HEK293 (cell line): ENCODE measurements at regions not wholly inside any gene's neighbourhood (a gene's known extent, or its start where the extent isn't known, plus 50 kb on each side); places are given as distances from the start of the nearest gene placed in this dataset.

ENCODE experiments used
- CTCF ChIA-PET: fragments of 350-600 bp; formaldehyde crosslinking; extraction: SDS; loops from one replicate; lab custom pipeline; 2021; ENCODE audit warnings: antibody characterized with exemption; lab: Yijun Ruan, JAX
- POLR2A ChIA-PET: fragments of 300-600 bp; formaldehyde crosslinking; extraction: SDS; loops from one replicate; lab custom pipeline; 2020; ENCODE audit warnings: antibody characterized with exemption, inconsistent platforms; lab: Yijun Ruan, JAX
- H3K27ac ChIP-seq: fragments of 200-500 bp; sonication (Bioruptor generic); 2 replicates; pipeline ENCODE4 v1.5.1; 2014; ENCODE audit warnings: low read depth, low read length, control low read depth, inconsistent platforms; ENCODE audit errors: extremely low read depth
- H3K36me3 ChIP-seq, 2 experiments: fragments of 200-500 bp in 1 of 2; sonication (Bioruptor generic) in 1 of 2; 1 replicate in 1 of 2; 2 replicates in 1 of 2; pipeline ENCODE4 v1.5.1; 2014 to 2017; ENCODE audit warnings: inconsistent platforms in 2 of 2, low read length in 2 of 2; ENCODE audit not compliant: control insufficient read depth in 2 of 2, insufficient read depth in 1 of 2
- H3K4me1 ChIP-seq: fragments of 200-500 bp; sonication (Bioruptor generic); 2 replicates; pipeline ENCODE4 v1.5.1; 2014; ENCODE audit warnings: mild to moderate bottlenecking, low read length, inconsistent platforms; ENCODE audit not compliant: control insufficient read depth, insufficient read depth
- H3K4me3 ChIP-seq: 2 replicates; pipeline ENCODE4 v1.5.1; 2011; ENCODE audit warnings: low read depth, mild to moderate bottlenecking, control low read depth, low read length, moderate library complexity
- H3K9me3 ChIP-seq: fragments of 200-500 bp; sonication (Bioruptor generic); 2 replicates; pipeline ENCODE4 v1.5.1; 2014; ENCODE audit warnings: low read depth, low read length, inconsistent platforms; ENCODE audit not compliant: control insufficient read depth, insufficient read depth
- BCL11A ChIP-seq: fragments of 450-650 bp; formaldehyde crosslinking; IDR thresholded peaks from 2 replicates; pipeline ENCODE4 v1.5.1; 2016; ENCODE audit warnings: low read depth, missing biosample characterization, missing genetic modification characterization
- GLIS1 ChIP-seq: fragments of 450-650 bp; formaldehyde crosslinking; IDR thresholded peaks from 2 replicates; pipeline ENCODE4 v1.5.1; 2016; ENCODE audit warnings: missing biosample characterization, missing genetic modification characterization
- HOXA7 ChIP-seq: sonication (generic); formaldehyde crosslinking; IDR thresholded peaks from 2 replicates; pipeline ENCODE4 v1.8.1; 2022; ENCODE audit warnings: missing genetic modification reagents, borderline replicate concordance
- KLF16 ChIP-seq: fragments of 450-650 bp; formaldehyde crosslinking; IDR thresholded peaks from 2 replicates; pipeline ENCODE4 v1.5.1; 2017; ENCODE audit warnings: missing biosample characterization, missing genetic modification characterization
- KLF9 ChIP-seq: fragments of 450-650 bp; formaldehyde crosslinking; IDR thresholded peaks from 2 replicates; pipeline ENCODE4 v1.5.1; 2016; ENCODE audit warnings: missing biosample characterization, missing genetic modification characterization, low read depth
- REPIN1 ChIP-seq: fragments of 450-650 bp; formaldehyde crosslinking; IDR thresholded peaks from 2 replicates; pipeline ENCODE4 v1.5.1; 2017; ENCODE audit warnings: missing biosample characterization, missing genetic modification characterization, low read depth
- SETDB1 ChIP-seq: IDR thresholded peaks from one replicate; pipeline ENCODE4 v1.6.1; 2017; ENCODE audit warnings: mild to moderate bottlenecking, low read length, moderate library complexity, mixed read lengths; ENCODE audit not compliant: insufficient read length
- SP3 ChIP-seq: fragments of 450-650 bp; formaldehyde crosslinking; IDR thresholded peaks from 2 replicates; pipeline ENCODE4 v1.5.1; 2016; ENCODE audit warnings: missing biosample characterization, missing genetic modification characterization
- ZFP41 ChIP-seq: fragments of 450-650 bp; formaldehyde crosslinking; IDR thresholded peaks from 2 replicates; pipeline ENCODE4 v1.5.1; 2016; ENCODE audit warnings: missing biosample characterization, missing genetic modification characterization, borderline replicate concordance
- ZNF146 ChIP-seq: fragments of 450-650 bp; formaldehyde crosslinking; IDR thresholded peaks from 2 replicates; pipeline ENCODE4 v1.5.1; 2016; ENCODE audit warnings: missing biosample characterization, missing genetic modification characterization
- ZNF2 ChIP-seq: fragments of 450-650 bp; formaldehyde crosslinking; IDR thresholded peaks from 2 replicates; pipeline ENCODE4 v1.5.1; 2016; ENCODE audit warnings: missing biosample characterization, missing genetic modification characterization
- ZNF202 ChIP-seq: fragments of 450-650 bp; formaldehyde crosslinking; IDR thresholded peaks from 2 replicates; pipeline ENCODE4 v1.5.1; 2016; ENCODE audit warnings: missing biosample characterization, missing genetic modification characterization, borderline replicate concordance
- ZNF214 ChIP-seq: fragments of 450-650 bp; formaldehyde crosslinking; IDR thresholded peaks from 2 replicates; pipeline ENCODE4 v1.5.1; 2017; ENCODE audit warnings: missing biosample characterization, mild to moderate bottlenecking, missing genetic modification characterization, borderline replicate concordance
- ZNF274 ChIP-seq, 2 experiments: fragments of 200-500 bp in 1 of 2; fragments of 450-650 bp in 1 of 2; sonication (Bioruptor generic) in 1 of 2; formaldehyde crosslinking in 1 of 2; IDR thresholded peaks; 2 replicates each; pipeline versions ENCODE4 v1.5.1 to v1.6.1; 2014 to 2016; ENCODE audit warnings: borderline replicate concordance in 1 of 2, inconsistent platforms in 1 of 2, low read length in 1 of 2, missing biosample characterization in 1 of 2, missing genetic modification characterization in 1 of 2
- ZNF292 ChIP-seq: fragments of 450-650 bp; formaldehyde crosslinking; IDR thresholded peaks from 2 replicates; pipeline ENCODE4 v1.5.1; 2016; ENCODE audit warnings: low read depth, missing biosample characterization, missing genetic modification characterization, borderline replicate concordance
- ZNF394 ChIP-seq: fragments of 450-650 bp; formaldehyde crosslinking; IDR thresholded peaks from 2 replicates; pipeline ENCODE4 v1.5.1; 2016; ENCODE audit warnings: missing biosample characterization, missing genetic modification characterization, mild to moderate bottlenecking, moderate library complexity, borderline replicate concordance
- ZNF510 ChIP-seq: fragments of 450-650 bp; formaldehyde crosslinking; IDR thresholded peaks from 2 replicates; pipeline ENCODE4 v1.5.1; 2018; ENCODE audit warnings: mild to moderate bottlenecking, missing genetic modification characterization, missing biosample characterization; ENCODE audit not compliant: insufficient replicate concordance
- ZNF560 ChIP-seq: fragments of 450-650 bp; formaldehyde crosslinking; IDR thresholded peaks from 2 replicates; pipeline ENCODE4 v1.5.1; 2017; ENCODE audit warnings: missing biosample characterization, missing genetic modification characterization, borderline replicate concordance
- ZNF621 ChIP-seq: fragments of 450-650 bp; formaldehyde crosslinking; IDR thresholded peaks from 2 replicates; pipeline ENCODE4 v1.5.1; 2017; ENCODE audit warnings: missing biosample characterization, missing genetic modification characterization
- ZNF624 ChIP-seq: fragments of 450-650 bp; formaldehyde crosslinking; IDR thresholded peaks from 2 replicates; pipeline ENCODE4 v1.5.1; 2017; ENCODE audit warnings: missing biosample characterization, missing genetic modification characterization
- ZNF629 ChIP-seq: fragments of 450-650 bp; formaldehyde crosslinking; IDR thresholded peaks from 2 replicates; pipeline ENCODE4 v1.5.1; 2017; ENCODE audit warnings: missing biosample characterization, missing genetic modification characterization
- ZNF660 ChIP-seq: fragments of 450-650 bp; IDR thresholded peaks from 2 replicates; pipeline ENCODE4 v1.5.1; 2018; ENCODE audit warnings: missing biosample characterization, mild to moderate bottlenecking, missing genetic modification characterization
- ZNF747 ChIP-seq: fragments of 450-650 bp; formaldehyde crosslinking; IDR thresholded peaks from 2 replicates; pipeline ENCODE4 v1.5.1; 2016; ENCODE audit warnings: missing biosample characterization, missing genetic modification characterization
- ZNF76 ChIP-seq: fragments of 450-650 bp; formaldehyde crosslinking; IDR thresholded peaks from 2 replicates; pipeline ENCODE4; 2016; ENCODE audit warnings: low read depth, missing biosample characterization, missing genetic modification characterization, borderline replicate concordance
- ZNF791 ChIP-seq: fragments of 450-650 bp; formaldehyde crosslinking; IDR thresholded peaks from 2 replicates; pipeline ENCODE4 v1.5.1; 2016; ENCODE audit warnings: missing biosample characterization, missing genetic modification characterization
- ZNF830 ChIP-seq: fragments of 450-650 bp; IDR thresholded peaks from 2 replicates; pipeline ENCODE4 v1.5.0; 2018; ENCODE audit warnings: missing biosample characterization, missing genetic modification characterization, low read depth, mild to moderate bottlenecking, moderate library complexity
- ZNF837 ChIP-seq: fragments of 450-650 bp; formaldehyde crosslinking; IDR thresholded peaks from 2 replicates; pipeline ENCODE4 v1.5.1; 2016; ENCODE audit warnings: missing biosample characterization, missing genetic modification characterization
- ZNF843 ChIP-seq: fragments of 450-650 bp; formaldehyde crosslinking; IDR thresholded peaks from 2 replicates; pipeline ENCODE4 v1.5.1; 2016; ENCODE audit warnings: missing biosample characterization, missing genetic modification characterization
- TF ChIP-seq, protein P1 (sequence below): fragments of 450-650 bp; IDR thresholded peaks from 2 replicates; pipeline ENCODE4 v1.5.1; 2018; ENCODE audit warnings: missing biosample characterization, mild to moderate bottlenecking, missing genetic modification characterization
- TF ChIP-seq, protein P2 (sequence below): fragments of 450-650 bp; formaldehyde crosslinking; IDR thresholded peaks from 2 replicates; pipeline ENCODE4 v1.5.1; 2016; ENCODE audit warnings: missing biosample characterization, missing genetic modification characterization

DNA sequence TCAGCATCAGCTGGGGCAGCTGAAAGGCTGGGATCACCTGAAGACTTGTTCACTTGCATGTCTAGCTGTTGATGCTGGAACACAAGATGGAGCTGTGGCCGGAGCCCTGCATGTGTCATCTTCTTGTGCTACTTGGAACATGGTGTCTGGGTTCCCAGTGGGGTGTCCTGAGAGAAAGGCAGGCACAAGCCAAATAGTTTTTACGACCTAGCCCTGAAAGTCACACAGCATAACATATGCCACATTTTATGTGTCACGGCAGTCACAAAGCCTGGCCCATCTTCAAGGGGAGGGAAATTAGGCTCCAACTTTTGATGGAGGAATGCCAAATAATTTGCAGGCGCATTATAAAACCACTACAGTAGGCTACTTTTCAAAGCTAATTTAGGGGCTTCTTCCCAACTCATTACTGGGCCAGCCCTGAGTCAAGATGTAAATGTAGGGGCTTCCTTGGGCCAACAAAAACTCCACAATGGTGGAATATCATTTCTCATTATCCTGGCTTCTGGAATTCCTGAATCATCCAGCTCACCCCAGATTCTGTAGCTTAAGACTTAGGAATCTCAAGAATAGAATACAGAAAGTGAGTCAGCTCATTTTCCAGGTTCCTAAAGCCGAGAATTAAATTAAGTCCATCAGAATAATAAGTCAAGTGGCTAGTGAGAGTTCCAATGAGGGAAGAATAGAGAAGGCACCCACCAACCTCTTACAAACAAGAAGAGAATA lies 543.0 kb downstream of the TNS1 start:
- ChIA-PET CTCF (interaction anchor here (0.6 to 1.1 kb wide), 3 partner anchors 9 to 632 kb away, joined by 3 read pairs; no protein-coding TSS in a partner anchor), POLR2A (no interaction called here)
- Histone ChIP-seq H3K36me3 (no peaks in the 10 kb centered on the region), H3K4me3 (no peak overlapping the region), H3K9me3 (no peaks in the 10 kb centered on the region), H3K4me1 (no peaks in the 10 kb centered on the region), H3K27ac (no peak overlapping the region)
- no peak for TF ChIP-seq ZNF76
- no peak for TF ChIP-seq KLF9
- no peak for TF ChIP-seq ZNF394 (tag by site-specific recombination)
- TF ChIP-seq ZNF830 (tag by site-specific recombination), result no peak

DNA sequence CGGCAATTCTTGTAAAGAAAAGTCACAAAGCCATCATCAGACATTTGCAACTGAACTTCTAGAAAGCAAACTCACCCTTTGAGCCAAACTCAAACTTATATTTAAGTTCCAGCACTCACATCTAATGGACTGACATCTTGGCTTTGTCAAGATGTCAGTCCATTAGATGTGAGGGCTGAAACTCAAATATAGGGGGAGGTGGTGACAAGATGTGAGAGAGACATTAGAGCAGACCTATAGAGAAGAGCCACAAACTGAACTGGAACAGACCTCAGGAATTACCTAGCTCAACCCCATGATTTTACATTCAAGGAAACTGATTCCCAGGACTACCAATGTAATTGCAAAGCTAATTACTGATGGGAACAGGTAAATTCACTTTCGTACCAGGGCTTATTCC lies 543.8 kb downstream of the TNS1 start:
- Histone ChIP-seq H3K36me3 (no peaks in the 10 kb centered on the region), H3K27ac (no peak overlapping the region)
- no peak for TF ChIP-seq ZNF2
- no peak for TF ChIP-seq ZNF621 (tag by site-specific recombination)
- no peak for TF ChIP-seq HOXA7
- no peak for TF ChIP-seq ZNF274 (IDR thresholded peaks at IDR 0.05; ENCODE audit: low read length)
- TF ChIP-seq ZNF274 (tag by site-specific recombination; IDR thresholded peaks at IDR 0.05; ENCODE audit: borderline replicate concordance), result no peak
- TF ChIP-seq KLF16, result no peak
- TF ChIP-seq ZFP41 (tag by site-specific recombination), result no peak
- no peak for TF ChIP-seq ZNF202 (tag by site-specific recombination)
- TF ChIP-seq ZNF837 (tag by site-specific recombination), result no peak
- TF ChIP-seq SETDB1, result no peak
- TF ChIP-seq ZNF624 (tag by site-specific recombination), result no peak
- no peak for TF ChIP-seq BCL11A (tag by site-specific recombination)
- TF ChIP-seq ZNF214 (tag by site-specific recombination), result no peak
- no peak for TF ChIP-seq ZNF629
- no peak for TF ChIP-seq ZNF791 (tag by site-specific recombination)
- TF ChIP-seq ZNF660 (tag by site-specific recombination), result no peak
- TF ChIP-seq REPIN1, result no peak
- TF ChIP-seq, protein P1, sequence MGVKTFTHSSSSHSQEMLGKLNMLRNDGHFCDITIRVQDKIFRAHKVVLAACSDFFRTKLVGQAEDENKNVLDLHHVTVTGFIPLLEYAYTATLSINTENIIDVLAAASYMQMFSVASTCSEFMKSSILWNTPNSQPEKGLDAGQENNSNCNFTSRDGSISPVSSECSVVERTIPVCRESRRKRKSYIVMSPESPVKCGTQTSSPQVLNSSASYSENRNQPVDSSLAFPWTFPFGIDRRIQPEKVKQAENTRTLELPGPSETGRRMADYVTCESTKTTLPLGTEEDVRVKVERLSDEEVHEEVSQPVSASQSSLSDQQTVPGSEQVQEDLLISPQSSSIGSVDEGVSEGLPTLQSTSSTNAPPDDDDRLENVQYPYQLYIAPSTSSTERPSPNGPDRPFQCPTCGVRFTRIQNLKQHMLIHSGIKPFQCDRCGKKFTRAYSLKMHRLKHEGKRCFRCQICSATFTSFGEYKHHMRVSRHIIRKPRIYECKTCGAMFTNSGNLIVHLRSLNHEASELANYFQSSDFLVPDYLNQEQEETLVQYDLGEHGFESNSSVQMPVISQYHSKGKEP (tag by site-specific recombination), result no peak
- TF ChIP-seq SP3 (tag by site-specific recombination), result no peak
- TF ChIP-seq, all 188 proteins: peak for 0
- Histone ChIP-seq H3K4me3 (no peak overlapping the region), H3K4me1 (no peaks in the 10 kb centered on the region), H3K9me3 (no peaks in the 10 kb centered on the region)
- POLR2A ChIA-PET, result no interaction called here
- CTCF ChIA-PET, result no interaction called here

DNA sequence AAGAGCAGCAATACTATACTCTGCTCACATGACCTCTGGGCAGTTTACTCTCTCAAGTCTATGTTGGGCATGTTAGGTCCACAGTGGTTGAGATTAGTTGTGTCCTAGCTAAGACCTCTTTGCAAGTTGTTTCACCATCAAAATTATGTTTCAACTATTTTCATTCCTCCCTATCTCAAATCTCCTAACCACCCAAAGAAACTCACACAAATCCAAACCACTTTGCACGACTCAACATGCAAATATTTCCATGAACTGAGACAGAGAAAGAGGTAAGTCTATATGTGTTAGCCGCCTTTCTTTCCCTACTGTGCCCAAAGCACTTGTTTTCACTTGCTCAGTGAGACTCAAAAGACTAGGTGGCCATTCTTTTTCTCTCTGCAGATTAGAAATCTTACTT lies 546.8 kb downstream of the TNS1 start:
- Histone ChIP-seq H3K4me1 (no peaks in the 10 kb centered on the region), H3K9me3 (no peaks in the 10 kb centered on the region), H3K4me3 (no peak overlapping the region), H3K36me3 (no peaks in the 10 kb centered on the region), H3K27ac (no peak overlapping the region)
- ChIA-PET CTCF (no interaction called here), POLR2A (no interaction called here)
- TF ChIP-seq ZNF292 (tag by site-specific recombination) (no peak), ZNF843 (no peak), ZNF510 (no peak), ZNF560 (no peak), ZNF747 (tag by site-specific recombination) (no peak), ZNF146 (tag by site-specific recombination) (no peak), GLIS1 (tag by site-specific recombination) (no peak)
- TF ChIP-seq, protein P2, sequence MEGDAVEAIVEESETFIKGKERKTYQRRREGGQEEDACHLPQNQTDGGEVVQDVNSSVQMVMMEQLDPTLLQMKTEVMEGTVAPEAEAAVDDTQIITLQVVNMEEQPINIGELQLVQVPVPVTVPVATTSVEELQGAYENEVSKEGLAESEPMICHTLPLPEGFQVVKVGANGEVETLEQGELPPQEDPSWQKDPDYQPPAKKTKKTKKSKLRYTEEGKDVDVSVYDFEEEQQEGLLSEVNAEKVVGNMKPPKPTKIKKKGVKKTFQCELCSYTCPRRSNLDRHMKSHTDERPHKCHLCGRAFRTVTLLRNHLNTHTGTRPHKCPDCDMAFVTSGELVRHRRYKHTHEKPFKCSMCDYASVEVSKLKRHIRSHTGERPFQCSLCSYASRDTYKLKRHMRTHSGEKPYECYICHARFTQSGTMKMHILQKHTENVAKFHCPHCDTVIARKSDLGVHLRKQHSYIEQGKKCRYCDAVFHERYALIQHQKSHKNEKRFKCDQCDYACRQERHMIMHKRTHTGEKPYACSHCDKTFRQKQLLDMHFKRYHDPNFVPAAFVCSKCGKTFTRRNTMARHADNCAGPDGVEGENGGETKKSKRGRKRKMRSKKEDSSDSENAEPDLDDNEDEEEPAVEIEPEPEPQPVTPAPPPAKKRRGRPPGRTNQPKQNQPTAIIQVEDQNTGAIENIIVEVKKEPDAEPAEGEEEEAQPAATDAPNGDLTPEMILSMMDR (tag by site-specific recombination), result no peak
